NCI-H82 treated with DMSO at 0.1 percent for 48 hours (cell line): ENCODE measurements at regions not wholly inside any gene's neighbourhood (a gene's known extent, or its start where the extent isn't known, plus 50 kb on each side); places are given as distances from the start of the nearest gene placed in this dataset.

ENCODE experiments used
- DNase-seq: peaks from one replicate; lab custom pipeline; 2025; ENCODE audit not compliant: unreplicated experiment; lab: John Stamatoyannopoulos, UW

- DNase-seq: no peak
Observed at GRCh38 chr22:27571463-27572277, 229.9 kb downstream of the MN1 start.

GRCh38 chr22:27572278-27572666, 229.3 kb downstream of the MN1 start:
- no peak for DNase-seq

- DNase-seq: no peak
Observed at GRCh38 chr22:27573280-27574001, 228.1 kb downstream of the MN1 start.

DNA sequence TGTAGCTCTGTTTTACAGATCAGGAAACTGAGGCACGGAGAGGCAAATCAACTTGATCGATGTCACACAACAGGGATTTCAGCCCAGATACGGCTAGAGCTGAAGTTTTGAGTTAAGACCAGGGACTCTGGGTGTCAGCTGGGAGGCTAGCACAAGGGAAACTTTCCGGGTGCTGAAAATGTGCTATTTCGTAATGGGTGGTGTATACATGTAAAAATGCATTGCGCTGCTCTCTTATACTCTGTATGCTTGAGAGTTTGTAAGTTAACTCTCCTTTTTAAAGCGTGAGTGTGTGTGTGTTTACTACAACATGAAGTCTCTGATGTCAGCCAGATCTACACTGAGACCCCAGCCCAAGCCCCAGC, 227.6 kb downstream of the MN1 start:
- DNase-seq: no peak

GRCh38 chr22:27574651-27575050, 226.9 kb downstream of the MN1 start:
- no peak for DNase-seq

- no peak for DNase-seq
Observed at GRCh38 chr22:27575348-27575747, 226.2 kb downstream of the MN1 start.

DNA sequence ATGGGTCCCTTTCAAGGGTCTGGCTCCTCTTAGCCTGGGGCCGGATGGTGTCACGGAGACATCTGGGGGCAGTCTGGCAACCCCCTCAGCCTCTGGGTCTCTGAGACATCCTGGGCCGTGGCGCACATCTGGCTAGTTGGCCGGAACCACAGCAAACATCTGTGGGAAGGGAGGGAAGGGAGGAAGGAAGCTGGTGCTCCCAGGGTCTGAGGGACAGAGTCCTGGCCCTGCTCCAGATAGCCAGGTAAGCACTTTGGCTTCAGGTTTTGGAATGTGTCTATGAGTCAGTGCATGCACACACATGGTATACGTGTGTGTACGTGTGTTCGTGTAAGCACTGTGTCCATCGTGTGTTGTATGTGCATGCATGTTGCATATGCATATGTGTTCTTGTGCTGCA, 225.1 kb downstream of the MN1 start:
- no peak for DNase-seq

- no peak for DNase-seq
Observed at GRCh38 chr22:27576815-27577573, 224.6 kb downstream of the MN1 start.

DNA sequence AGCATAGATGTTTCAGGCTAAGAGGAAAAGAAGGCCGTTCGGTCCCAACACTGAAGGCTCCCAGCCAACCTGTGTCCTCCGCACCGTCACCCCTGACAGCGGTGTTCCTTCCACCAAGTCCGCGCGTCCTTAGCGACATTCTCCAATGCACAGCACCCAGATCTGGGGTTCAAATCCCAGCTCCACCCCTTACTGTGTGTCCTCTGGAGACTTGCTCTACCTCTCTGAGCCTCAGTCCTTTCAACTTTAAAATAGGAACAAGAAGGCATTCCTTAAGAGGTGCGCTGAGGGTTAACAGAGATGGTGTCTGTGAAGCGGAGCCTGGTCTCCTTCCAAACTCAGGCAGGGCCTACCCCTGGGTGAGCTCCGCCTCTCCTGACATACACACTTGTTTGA, 224.0 kb downstream of the MN1 start:
- DNase-seq: no peak

GRCh38 chr22:27578937-27579617, 222.5 kb downstream of the MN1 start:
- DNase-seq: no peak

DNA sequence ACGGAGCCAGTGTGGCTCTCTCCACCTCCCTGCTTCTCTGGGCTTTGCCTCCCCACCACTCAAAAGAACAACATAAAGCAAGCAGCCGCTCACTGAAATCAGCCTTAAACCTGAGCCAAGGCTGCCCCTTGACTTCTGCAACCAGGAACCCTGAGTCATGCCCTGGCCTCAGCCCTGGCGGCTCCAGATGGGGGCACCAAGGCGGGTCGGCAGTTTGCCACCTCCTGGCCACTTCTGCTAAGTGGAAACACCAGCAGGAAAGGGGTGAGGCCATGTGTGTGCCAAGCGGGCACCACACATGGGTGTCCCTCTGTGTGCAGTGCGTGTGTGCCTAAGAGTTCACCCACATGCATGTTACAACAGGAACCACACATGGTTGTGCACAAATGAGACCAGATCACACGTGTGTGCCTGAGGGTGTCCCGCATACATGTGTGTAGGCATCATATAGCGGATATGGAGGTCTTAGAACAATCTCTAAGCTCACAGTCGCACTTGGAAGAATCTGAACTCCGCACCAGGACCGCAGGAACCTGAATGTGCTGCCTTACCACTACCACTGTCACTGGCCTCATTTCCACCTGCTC, 221.2 kb downstream of the MN1 start:
- DNase-seq: no peak

GRCh38 chr22:27581236-27581635, 220.3 kb downstream of the MN1 start:
- DNase-seq: no peak

DNA sequence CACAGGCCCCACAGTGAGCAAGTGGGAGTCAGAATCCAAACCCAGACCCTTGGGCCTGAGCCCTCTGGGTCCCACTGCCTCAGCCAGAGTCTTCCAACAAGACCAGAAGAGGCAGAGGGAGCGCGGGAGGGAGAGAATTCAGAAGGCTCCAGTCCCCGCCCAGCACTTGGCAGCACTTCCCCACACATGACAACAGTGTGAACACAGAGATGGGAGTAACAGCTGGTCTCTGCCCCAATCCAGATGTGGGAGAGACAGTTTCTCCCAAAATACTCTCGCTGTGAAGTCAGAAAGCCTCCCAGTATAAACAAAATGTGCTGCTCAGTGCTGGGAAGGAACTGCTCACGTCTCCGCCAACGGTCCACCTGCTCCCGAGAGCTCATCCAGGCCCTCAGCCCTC, 219.9 kb downstream of the MN1 start:
- no peak for DNase-seq

- DNase-seq: no peak
Observed at GRCh38 chr22:27583856-27584255, 217.7 kb downstream of the MN1 start.

DNA sequence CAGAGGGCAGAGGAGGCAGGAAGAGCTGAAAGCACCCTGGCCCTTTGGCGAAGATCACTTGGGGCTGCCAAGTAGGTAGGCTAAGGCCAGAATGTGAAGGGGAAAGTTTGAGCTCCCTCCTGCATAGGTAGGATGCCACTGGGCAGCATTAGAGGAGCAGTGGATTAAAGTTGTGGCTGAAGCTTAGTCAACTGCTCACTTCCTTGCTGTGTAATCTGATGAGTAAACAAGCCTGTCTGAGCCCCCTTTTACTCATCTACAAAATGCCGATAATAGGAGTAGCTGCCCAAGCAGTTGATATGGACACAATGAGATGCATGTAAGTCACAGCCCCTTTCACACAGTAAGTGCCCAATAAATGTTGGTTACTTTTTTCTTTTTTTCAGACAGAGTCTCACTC, 216.4 kb downstream of the MN1 start:
- peak; percentile 2 for DNase-seq

DNA sequence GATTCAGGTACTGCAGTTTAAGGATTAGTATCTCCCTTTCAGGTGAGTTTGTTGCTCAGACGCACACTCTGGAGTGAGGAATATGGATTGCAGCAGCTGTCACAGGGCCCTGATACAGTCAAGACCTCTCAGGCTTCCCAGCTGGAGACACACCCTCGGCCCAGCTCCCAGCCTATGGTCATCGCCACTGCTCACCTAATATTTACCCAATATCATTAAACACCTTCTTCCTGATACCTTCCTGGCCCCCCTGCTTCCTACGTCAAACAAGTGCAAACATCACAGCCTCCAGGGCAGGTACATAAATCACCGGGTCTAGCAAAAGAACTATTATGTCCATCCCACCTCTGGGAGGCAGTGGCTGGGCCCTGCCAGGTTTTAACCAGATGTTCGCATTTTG, 213.3 kb downstream of the MN1 start:
- no peak for DNase-seq

DNA sequence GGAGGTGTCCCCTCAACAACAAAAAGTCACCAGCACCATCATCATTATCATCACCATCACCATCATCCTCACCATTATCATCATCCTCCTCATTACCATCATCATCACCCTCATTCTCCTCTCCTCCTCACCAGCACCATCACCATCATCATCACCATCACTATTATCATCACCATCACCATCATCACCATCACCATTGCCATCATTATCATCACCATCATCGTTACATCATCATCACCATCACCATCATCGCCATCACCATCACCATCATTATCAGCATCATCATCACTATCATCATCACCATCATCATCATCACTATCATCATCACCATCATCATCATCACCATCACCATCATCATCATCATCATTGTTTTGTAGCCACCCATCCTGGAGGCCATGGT, 212.6 kb downstream of the MN1 start:
- DNase-seq: no peak

- DNase-seq: no peak
Observed at GRCh38 chr22:27591060-27591459, 210.5 kb downstream of the MN1 start.

- no peak for DNase-seq
Observed at GRCh38 chr22:27593378-27593777, 208.2 kb downstream of the MN1 start.

GRCh38 chr22:27594020-27594419, 207.5 kb downstream of the MN1 start:
- no peak for DNase-seq
